ENCODE measurements at regions not wholly inside any gene's neighbourhood (a gene's known extent, or its start where the extent isn't known, plus 50 kb on each side); places are given as distances from the start of the nearest gene placed in this dataset.
"Not testable (repeated sequence)": the region's sequence is repeated elsewhere in the genome, so short reads cannot be mapped to it uniquely, and the experiment has no call there.

- no TSS peak for BruUV-seq (replicated peaks)
- peak; percentile 23 for DNase-seq (ENCODE audit: low spot score)
- Histone ChIP-seq H2AFZ (ENCODE audit: low read length) (peak overlapping the region; percentile 95), H3K36me3 (ENCODE audit: insufficient read depth, low read length) (no peaks in the 10 kb centered on the region), H3K4me1 (ENCODE audit: insufficient read depth, low read length, poor library complexity, severe bottlenecking) (peaks cover 40% of the 10 kb centered on the region), H3K9me3 (ENCODE audit: low read length) (peaks cover 10% of the 10 kb centered on the region), H3K27ac (ENCODE audit: low read depth, low read length, poor library complexity, severe bottlenecking) (peak overlapping the region; percentile 83), H4K20me1 (ENCODE audit: insufficient read depth, low read length) (no peaks in the 10 kb centered on the region), H3K4me3 (ENCODE audit: low read depth, low read length, poor library complexity, severe bottlenecking) (peak overlapping the region; percentile 38), H3K4me2 (ENCODE audit: low read length) (peak overlapping the region; percentile 77), H3K9me2 (ENCODE audit: insufficient read depth, low read length) (no peaks in the 10 kb centered on the region), H3K79me2 (ENCODE audit: insufficient read depth, low read depth, low read length) (no peaks in the 10 kb centered on the region)
- CTCF ChIA-PET (ENCODE audit: unreplicated experiment): no interaction called here
- intact Hi-C loops (cut with micrococcal nuclease; ENCODE audit: unreplicated experiment): loop anchor here (1.0 to 2.0 kb wide), 2 partner anchors 77 to 128 kb away; partner anchors contain the start of gene SLC7A11
- no peak for TF ChIP-seq EZH2phosphoT487 (IDR thresholded peaks at IDR 0.05; ENCODE audit: borderline replicate concordance, low read depth, low read length)
- TF ChIP-seq, protein P1, sequence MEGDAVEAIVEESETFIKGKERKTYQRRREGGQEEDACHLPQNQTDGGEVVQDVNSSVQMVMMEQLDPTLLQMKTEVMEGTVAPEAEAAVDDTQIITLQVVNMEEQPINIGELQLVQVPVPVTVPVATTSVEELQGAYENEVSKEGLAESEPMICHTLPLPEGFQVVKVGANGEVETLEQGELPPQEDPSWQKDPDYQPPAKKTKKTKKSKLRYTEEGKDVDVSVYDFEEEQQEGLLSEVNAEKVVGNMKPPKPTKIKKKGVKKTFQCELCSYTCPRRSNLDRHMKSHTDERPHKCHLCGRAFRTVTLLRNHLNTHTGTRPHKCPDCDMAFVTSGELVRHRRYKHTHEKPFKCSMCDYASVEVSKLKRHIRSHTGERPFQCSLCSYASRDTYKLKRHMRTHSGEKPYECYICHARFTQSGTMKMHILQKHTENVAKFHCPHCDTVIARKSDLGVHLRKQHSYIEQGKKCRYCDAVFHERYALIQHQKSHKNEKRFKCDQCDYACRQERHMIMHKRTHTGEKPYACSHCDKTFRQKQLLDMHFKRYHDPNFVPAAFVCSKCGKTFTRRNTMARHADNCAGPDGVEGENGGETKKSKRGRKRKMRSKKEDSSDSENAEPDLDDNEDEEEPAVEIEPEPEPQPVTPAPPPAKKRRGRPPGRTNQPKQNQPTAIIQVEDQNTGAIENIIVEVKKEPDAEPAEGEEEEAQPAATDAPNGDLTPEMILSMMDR (conservative IDR thresholded peaks at IDR 0.05; ENCODE audit: low read length): no peak
- POLR2A ChIA-PET: interaction anchor here (1.2 to 2.1 kb wide), 5 partner anchors 8 to 128 kb away, joined by 4 to 7 read pairs (median 5); partner anchors contain the start of gene SLC7A11
Measured at GRCh38 chr4:138113819-138114400, 128.2 kb downstream of the SLC7A11 start.

DNA sequence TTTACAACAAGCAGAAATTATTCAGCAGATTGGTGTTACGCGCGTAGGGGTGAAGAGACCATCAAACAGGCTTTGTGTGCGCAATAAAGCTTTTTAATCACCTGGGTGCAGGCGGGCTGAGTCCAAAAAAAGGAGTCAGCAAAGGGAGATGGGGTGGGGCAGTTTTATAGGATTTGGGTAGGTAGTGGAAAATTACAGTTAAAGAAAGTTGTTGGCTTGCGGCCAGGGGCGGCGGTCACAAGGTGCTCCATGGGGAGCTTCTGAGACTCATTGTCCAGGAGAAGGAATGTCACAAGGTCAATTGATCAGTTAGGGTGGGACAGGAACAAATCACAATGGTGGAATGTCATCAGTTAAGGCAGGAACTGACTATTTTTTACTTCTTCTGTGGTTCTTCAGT lies 129.3 kb downstream of the SLC7A11 start:
- H3K4me1 ChIP-seq (ENCODE audit: insufficient read depth, low read length, poor library complexity, severe bottlenecking): peaks cover 40% of the 10 kb centered on the region
- DNase-seq (ENCODE audit: low spot score); intact Hi-C loops (cut with micrococcal nuclease; ENCODE audit: unreplicated experiment); H3K36me3 ChIP-seq (ENCODE audit: insufficient read depth, low read length); H3K4me2 ChIP-seq (ENCODE audit: low read length); H3K9me2 ChIP-seq (ENCODE audit: insufficient read depth, low read length); H3K27ac ChIP-seq (ENCODE audit: low read depth, low read length, poor library complexity, severe bottlenecking); CTCF ChIA-PET (ENCODE audit: unreplicated experiment); BruUV-seq (replicated peaks); H3K79me2 ChIP-seq (ENCODE audit: insufficient read depth, low read depth, low read length); H4K20me1 ChIP-seq (ENCODE audit: insufficient read depth, low read length); H3K4me3 ChIP-seq (ENCODE audit: low read depth, low read length, poor library complexity, severe bottlenecking): not testable (repeated sequence)
- peaks cover 20% of the 10 kb centered on the region for H3K9me3 ChIP-seq (ENCODE audit: low read length)
- H2AFZ ChIP-seq (ENCODE audit: low read length): peak overlapping the region; percentile 95; the same call in 1 of the 2 replicates
- POLR2A ChIA-PET: interaction anchor here (1.3 to 2.1 kb wide), 4 partner anchors 8 to 77 kb away, joined by 3 to 6 read pairs (median 4); no protein-coding TSS in a partner anchor

DNA sequence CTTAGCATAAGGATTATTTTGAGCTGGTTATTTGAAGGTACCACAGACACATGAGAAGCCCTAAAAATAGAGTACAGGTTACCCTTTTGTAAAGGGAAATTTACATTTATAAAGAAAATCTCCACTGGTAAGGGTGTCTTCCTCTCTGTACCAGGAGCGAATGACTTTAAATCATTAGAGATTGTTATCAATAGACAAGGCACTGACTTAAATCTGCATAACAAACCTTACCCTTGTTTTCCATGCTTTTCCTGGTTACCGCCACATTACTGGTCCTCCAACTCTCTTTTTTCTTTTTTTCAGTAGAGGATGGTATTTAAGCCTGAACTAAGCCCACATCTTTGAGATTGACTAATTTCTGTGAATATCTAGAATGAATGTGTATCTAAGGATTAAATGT lies 129.8 kb downstream of the SLC7A11 start:
- ChIA-PET POLR2A (interaction anchor here (1.0 to 1.7 kb wide), 5 partner anchors 14 to 131 kb away, joined by 3 to 9 read pairs (median 6); partner anchors contain the start of gene SLC7A11), CTCF (ENCODE audit: unreplicated experiment) (no interaction called here)
- BruUV-seq (replicated peaks): no TSS peak
- Histone ChIP-seq H3K4me2 (ENCODE audit: low read length) (no peak overlapping the region), H4K20me1 (ENCODE audit: insufficient read depth, low read length) (no peaks in the 10 kb centered on the region), H3K9me2 (ENCODE audit: insufficient read depth, low read length) (no peaks in the 10 kb centered on the region), H3K9me3 (ENCODE audit: low read length) (peaks cover 21% of the 10 kb centered on the region), H3K79me2 (ENCODE audit: insufficient read depth, low read depth, low read length) (no peaks in the 10 kb centered on the region), H3K36me3 (ENCODE audit: insufficient read depth, low read length) (no peaks in the 10 kb centered on the region; the same call in 1 of the 2 replicates), H3K4me3 (ENCODE audit: low read depth, low read length, poor library complexity, severe bottlenecking) (no peak overlapping the region), H3K27ac (ENCODE audit: low read depth, low read length, poor library complexity, severe bottlenecking) (no peak overlapping the region), H2AFZ (ENCODE audit: low read length) (peak overlapping the region; percentile 28; the same call in 1 of the 2 replicates), H3K4me1 (ENCODE audit: insufficient read depth, low read length, poor library complexity, severe bottlenecking) (peaks cover 40% of the 10 kb centered on the region)
- TF ChIP-seq EZH2phosphoT487 (IDR thresholded peaks at IDR 0.05; ENCODE audit: borderline replicate concordance, low read depth, low read length): no peak
- TF ChIP-seq, protein P1 (conservative IDR thresholded peaks at IDR 0.05; ENCODE audit: low read length): no peak
- intact Hi-C loops (cut with micrococcal nuclease; ENCODE audit: unreplicated experiment): no loop called here
- DNase-seq (ENCODE audit: low spot score): no peak
